Activated CD8-positive, alpha-beta T cell treated with anti-CD3 and anti-CD28 coated beads for 36 hours (primary cell): ENCODE measurements at regions not wholly inside any gene's neighbourhood (a gene's known extent, or its start where the extent isn't known, plus 50 kb on each side); places are given as distances from the start of the nearest gene placed in this dataset.

Experiments used
- ATAC-seq: fragments of 200-7000 bp; cut with Tn5 transposase; one replicate; pipeline ENCODE4 v1.10.0; 2021; ENCODE audit warnings: mild to moderate bottlenecking, moderate library complexity
- CTCF ChIA-PET: fragments of 350-600 bp; sonication (Branson Sonifier 250); formaldehyde crosslinking; loops from one replicate; lab custom pipeline; 2021; ENCODE audit warnings: antibody characterized with exemption; lab: Charles Lee
- POLR2A ChIA-PET: fragments of 350-600 bp; sonication (Branson Sonifier 250); formaldehyde crosslinking; loops from one replicate; lab custom pipeline; 2021; ENCODE audit warnings: antibody characterized with exemption; lab: Charles Lee
- DNase-seq: peaks from one replicate; pipeline ENCODE4 v3.0.0-alpha.2; 2020
- H3K27ac Mint-ChIP-seq: one replicate; pipeline ENCODE4 v1.8.0; 2021; ENCODE audit warnings: mild to moderate bottlenecking, mixed read lengths
- H3K27me3 Mint-ChIP-seq: one replicate; pipeline ENCODE4 v1.8.0; 2021; ENCODE audit warnings: mixed read lengths
- H3K36me3 Mint-ChIP-seq: one replicate; pipeline ENCODE4 v1.8.0; 2021; ENCODE audit warnings: low read depth, mixed read lengths
- H3K4me1 Mint-ChIP-seq: one replicate; pipeline ENCODE4 v1.8.0; 2021; ENCODE audit warnings: low read depth, mixed read lengths
- H3K4me3 Mint-ChIP-seq: one replicate; pipeline ENCODE4 v1.8.0; 2021; ENCODE audit warnings: mild to moderate bottlenecking, moderate library complexity, mixed read lengths
- H3K9me3 Mint-ChIP-seq: one replicate; pipeline ENCODE4 v1.8.0; 2021; ENCODE audit warnings: mixed read lengths
- CTCF ChIP-seq: fragments of 200-600 bp; IDR thresholded peaks from one replicate; pipeline ENCODE4 v1.8.0; 2022; ENCODE audit warnings: antibody characterized with exemption, mild to moderate bottlenecking
- intact Hi-C: fragments of 100-400 bp; cut with micrococcal nuclease; formaldehyde crosslinking; loops from one replicate; pipeline ENCODE4 v1.10.0; 2022

DNA sequence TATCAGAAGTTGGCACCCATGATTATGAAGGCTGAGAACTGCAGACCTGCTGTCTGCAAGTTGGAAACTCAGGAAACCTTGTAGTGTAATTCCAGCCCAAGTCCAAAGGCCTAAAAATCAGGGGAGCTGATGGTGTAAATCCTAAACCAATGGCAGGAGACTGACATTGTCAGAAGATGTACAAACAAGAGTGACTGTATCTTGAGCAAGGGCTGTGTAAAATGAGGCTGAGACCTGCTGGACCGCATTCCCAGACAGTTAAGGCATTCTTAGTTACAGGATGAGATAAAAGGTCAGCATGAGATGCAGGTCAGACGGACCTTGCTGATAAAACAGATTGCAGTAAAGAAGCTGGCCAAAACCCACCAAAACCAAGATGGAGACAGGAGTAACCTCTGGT is 147.7 kb downstream of the COG6 start:
- no peak for DNase-seq
- H3K9me3 Mint-ChIP-seq: peaks cover 9% of the 10 kb centered on the region
- peaks cover 4% of the 10 kb centered on the region for H3K27me3 Mint-ChIP-seq
- H3K4me1 Mint-ChIP-seq: peaks cover 12% of the 10 kb centered on the region
- no peak overlapping the region for H3K27ac Mint-ChIP-seq
- no peak overlapping the region for H3K4me3 Mint-ChIP-seq
- ATAC-seq: no peak
- TF ChIP-seq CTCF: no peak
- ChIA-PET POLR2A (no interaction called here), CTCF (no interaction called here)
- peaks cover 5% of the 10 kb centered on the region for H3K36me3 Mint-ChIP-seq
- intact Hi-C loops: no loop called here

DNA sequence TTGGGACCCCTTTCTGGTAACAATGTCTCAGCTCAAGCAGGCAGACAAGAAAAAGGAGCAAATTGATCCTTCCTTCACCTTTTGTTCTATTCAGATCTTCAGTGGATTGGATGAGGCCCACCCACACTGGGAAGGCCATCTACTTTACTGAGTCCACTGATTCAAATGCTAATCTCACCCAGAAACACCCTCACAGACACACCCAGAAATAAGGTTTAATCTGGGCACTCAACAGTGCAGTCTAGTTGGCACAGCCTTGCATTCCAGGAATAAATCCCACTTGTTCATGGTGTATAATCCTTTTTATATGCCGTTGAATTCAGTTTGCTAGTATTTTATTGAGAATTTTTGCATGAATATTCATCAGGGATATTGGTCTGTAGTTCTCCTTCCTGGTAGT is 148.4 kb downstream of the COG6 start:
- Mint-ChIP-seq H3K4me1 (peaks cover 12% of the 10 kb centered on the region), H3K4me3 (no peak overlapping the region), H3K27me3 (peaks cover 4% of the 10 kb centered on the region), H3K9me3 (peaks cover 9% of the 10 kb centered on the region), H3K27ac (peak overlapping the region; percentile 72), H3K36me3 (peaks cover 5% of the 10 kb centered on the region)
- DNase-seq (no peak), ATAC-seq (no peak)
- intact Hi-C loops: no loop called here
- TF ChIP-seq CTCF: no peak
- ChIA-PET POLR2A (no interaction called here), CTCF (no interaction called here)

- H3K27me3 Mint-ChIP-seq: peaks cover 4% of the 10 kb centered on the region
- intact Hi-C loops: no loop called here
- ATAC-seq: peak; percentile 58
- peaks cover 5% of the 10 kb centered on the region for H3K36me3 Mint-ChIP-seq
- ChIA-PET CTCF (no interaction called here), POLR2A (no interaction called here)
- peak overlapping the region; percentile 72 for H3K27ac Mint-ChIP-seq
- H3K9me3 Mint-ChIP-seq: peaks cover 9% of the 10 kb centered on the region
- no peak for DNase-seq
- no peak overlapping the region for H3K4me3 Mint-ChIP-seq
- peaks cover 12% of the 10 kb centered on the region for H3K4me1 Mint-ChIP-seq
- no peak for TF ChIP-seq CTCF
Observed at GRCh38 chr13:39804332-39805210, 149.1 kb downstream of the COG6 start.

DNA sequence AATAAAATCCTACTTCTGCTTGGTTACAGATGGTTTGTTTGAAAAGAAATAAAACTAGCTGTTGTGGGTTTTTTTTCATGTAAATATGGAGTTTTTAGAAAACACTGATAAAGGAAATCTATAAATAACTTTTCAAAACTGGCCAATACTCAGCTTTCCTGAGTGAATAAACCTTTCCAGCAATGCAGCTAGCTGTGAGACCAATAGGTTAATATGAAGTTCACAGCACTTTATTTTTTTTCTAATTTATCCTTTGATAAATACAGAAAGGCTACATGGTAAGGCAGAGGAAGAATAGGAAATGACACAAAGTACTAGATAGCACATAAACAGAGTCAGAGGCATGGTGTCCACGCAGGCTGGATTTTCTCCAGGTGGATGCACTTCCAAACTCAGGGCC is 154.0 kb downstream of the COG6 start:
- H3K27ac Mint-ChIP-seq: no peak overlapping the region
- POLR2A ChIA-PET: no interaction called here
- H3K4me1 Mint-ChIP-seq: peaks cover 3% of the 10 kb centered on the region
- no peak for ATAC-seq
- intact Hi-C loops: no loop called here
- no peak for DNase-seq
- H3K9me3 Mint-ChIP-seq: no peaks in the 10 kb centered on the region
- H3K4me3 Mint-ChIP-seq: no peak overlapping the region
- TF ChIP-seq CTCF: no peak
- H3K36me3 Mint-ChIP-seq: no peaks in the 10 kb centered on the region
- no peaks in the 10 kb centered on the region for H3K27me3 Mint-ChIP-seq
- CTCF ChIA-PET: no interaction called here

DNA sequence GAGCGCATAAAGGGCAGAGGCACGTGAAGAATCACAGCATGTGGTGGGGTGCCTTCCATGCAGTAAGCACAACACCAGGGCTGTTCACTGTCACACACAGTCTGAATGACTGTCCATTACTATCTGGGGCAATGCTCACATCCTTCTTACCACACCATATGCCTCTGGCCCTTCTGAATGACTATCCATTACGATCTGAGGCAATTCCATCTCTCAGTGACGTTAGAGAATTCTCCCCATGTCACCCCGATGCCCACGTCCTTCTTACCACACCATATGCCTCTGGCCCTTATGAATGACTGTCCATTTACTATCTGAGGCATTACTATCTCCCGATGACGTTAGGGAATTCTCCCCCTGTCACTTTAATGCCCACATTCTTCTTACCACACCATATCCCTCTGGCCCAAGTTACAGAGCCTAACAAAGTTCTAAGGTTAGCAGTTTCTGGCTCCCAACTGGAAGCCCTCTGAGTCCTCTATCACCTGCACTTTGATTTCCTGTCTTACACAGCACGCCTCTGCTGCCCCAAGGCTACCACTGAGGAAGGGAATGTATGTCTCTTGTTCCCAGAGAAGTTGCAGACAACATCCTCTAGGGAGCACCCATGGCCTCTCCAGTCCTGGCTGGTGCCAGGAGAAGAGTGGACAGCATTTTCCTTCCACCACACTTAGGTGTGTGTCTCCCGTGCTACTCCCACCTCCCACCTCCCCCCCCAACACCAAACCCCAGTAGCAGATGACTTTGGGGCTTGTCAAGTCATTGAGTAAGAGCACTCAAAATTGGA is 154.8 kb downstream of the COG6 start:
- Mint-ChIP-seq H3K4me3 (no peak overlapping the region), H3K27ac (no peak overlapping the region), H3K4me1 (no peaks in the 10 kb centered on the region), H3K36me3 (no peaks in the 10 kb centered on the region), H3K27me3 (no peaks in the 10 kb centered on the region), H3K9me3 (no peaks in the 10 kb centered on the region)
- no peak for ATAC-seq
- intact Hi-C loops: no loop called here
- ChIA-PET POLR2A (no interaction called here), CTCF (interaction anchor here (1.0 kb wide), 1 partner anchor 17 kb away, joined by 3 read pairs; no protein-coding TSS in a partner anchor)
- TF ChIP-seq CTCF: no peak
- no peak for DNase-seq
